HG02678 (cell line): ENCODE measurements at regions not wholly inside any gene's neighbourhood (a gene's known extent, or its start where the extent isn't known, plus 50 kb on each side); places are given as distances from the start of the nearest gene placed in this dataset.
"Not testable (repeated sequence)": the region's sequence is repeated elsewhere in the genome, so short reads cannot be mapped to it uniquely, and the experiment has no call there.

Experiments used
- ATAC-seq: cut with Tn5 transposase; IDR thresholded peaks from one replicate; pipeline ENCODE4 v1.9.1; 2021; ENCODE audit warnings: mild to moderate bottlenecking, moderate library complexity; ENCODE audit not compliant: unreplicated experiment

GRCh38 chr10:11668847-11669610 lies 57.6 kb upstream of the USP6NL start:
- no peak for ATAC-seq

GRCh38 chr10:11667756-11668155 lies 56.3 kb upstream of the USP6NL start:
- no peak for ATAC-seq

GRCh38 chr10:11663763-11664555 lies 52.5 kb upstream of the USP6NL start:
- peak; percentile 79 for ATAC-seq

- not testable (repeated sequence) for ATAC-seq
Observed at GRCh38 chr10:11663126-11663515, 51.7 kb upstream of the USP6NL start.

- no peak for ATAC-seq
Observed at GRCh38 chr10:11661441-11661840, 50.0 kb upstream of the USP6NL start.
